ENCODE measurements at regions not wholly inside any gene's neighbourhood (a gene's known extent, or its start where the extent isn't known, plus 50 kb on each side); places are given as distances from the start of the nearest gene placed in this dataset.
A peak's percentile ranks its signal among the peaks of the same experiment; 100 is the strongest.

DNA sequence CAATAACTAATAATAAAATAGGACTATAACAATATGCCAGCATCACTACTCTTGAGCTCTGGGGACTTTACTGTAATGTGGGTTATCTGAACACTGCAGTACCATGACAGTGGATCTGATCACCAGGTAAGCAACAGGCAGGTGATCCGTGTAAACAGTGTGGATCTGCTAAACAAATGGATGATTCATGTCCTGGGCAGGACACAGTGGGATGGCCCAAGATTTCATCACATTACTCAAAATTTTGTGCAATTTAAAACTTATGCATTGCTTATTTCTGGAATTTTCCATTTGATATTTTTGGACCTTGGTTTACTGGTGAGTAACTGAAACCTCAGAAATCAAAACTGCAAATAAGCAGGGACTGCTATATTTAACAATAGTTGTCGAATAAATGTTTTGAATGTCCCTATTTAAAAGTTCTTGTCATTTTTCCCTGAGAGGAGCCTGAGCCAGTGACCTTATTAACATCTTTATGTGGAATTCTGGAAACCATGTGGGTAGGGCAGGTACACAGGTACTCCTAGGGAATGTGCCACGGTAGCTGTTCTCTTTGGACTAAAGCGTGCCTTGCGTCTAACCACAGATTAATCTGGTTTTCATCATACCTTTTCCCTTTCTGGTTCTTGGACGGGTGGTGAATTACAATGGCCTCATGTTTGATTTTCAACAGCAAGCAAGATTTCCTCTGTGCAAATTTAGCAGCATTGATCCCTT, 214.5 kb upstream of the SASH1 start:
- DNase-seq: no peak

DNA sequence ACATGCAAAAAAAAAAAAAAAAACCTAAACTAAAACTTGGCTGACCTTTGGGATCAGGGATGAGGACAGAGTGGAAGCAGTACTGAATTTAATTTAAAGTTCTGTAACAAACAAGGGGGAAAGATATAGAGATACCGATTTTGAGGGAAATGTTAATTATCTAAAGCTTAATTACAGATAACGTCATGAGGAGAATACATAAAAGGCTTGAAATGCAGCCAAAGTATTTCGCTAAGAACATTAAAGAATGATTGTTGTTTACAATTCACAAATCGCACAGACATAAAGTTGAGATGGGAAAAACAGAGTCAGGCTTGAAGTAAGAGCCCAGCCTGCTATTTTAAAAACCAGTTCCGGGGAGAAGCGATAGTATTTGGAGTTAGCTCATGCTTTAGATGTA, 208.0 kb upstream of the SASH1 start:
- no peak for DNase-seq

DNA sequence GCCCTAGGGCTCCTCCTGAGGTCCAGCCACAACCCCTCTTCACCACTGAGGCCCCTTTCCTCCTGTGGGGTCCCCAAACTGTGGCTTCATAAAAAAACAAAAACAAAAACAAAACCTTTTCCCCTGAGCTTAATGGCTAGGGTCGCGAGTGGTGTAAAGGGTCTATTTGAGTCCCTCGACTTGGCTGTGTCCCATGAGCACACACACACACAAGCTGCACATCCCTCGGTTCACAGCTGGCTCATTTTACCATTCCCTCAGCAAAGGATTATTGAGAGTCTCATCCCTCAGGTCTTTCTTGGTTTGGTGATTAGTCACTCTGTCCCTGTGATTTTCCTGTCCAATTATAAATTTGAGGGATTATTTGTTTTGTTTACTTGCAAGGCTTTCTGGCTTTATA, 206.1 kb upstream of the SASH1 start:
- DNase-seq: no peak

DNA sequence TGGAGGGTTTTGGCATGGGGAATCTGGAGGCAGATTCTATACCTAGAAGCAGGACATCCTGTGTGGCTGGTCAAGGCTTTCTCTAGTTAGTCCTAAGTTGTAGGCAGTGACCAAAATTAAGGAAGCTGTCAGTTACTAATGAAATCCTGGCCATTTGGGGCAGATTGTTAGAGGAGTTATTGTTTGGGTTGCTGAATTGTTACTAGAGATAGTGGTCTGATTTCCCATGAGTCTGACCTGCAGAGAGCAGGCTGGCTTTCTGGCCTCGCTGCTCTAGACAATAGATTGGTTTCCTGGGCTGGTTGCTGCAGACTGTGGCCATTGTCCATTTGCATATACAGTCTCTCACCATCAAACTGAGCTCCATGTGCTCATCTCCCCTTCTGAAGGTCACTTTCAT, 205.0 kb upstream of the SASH1 start:
- no peak for DNase-seq

DNA sequence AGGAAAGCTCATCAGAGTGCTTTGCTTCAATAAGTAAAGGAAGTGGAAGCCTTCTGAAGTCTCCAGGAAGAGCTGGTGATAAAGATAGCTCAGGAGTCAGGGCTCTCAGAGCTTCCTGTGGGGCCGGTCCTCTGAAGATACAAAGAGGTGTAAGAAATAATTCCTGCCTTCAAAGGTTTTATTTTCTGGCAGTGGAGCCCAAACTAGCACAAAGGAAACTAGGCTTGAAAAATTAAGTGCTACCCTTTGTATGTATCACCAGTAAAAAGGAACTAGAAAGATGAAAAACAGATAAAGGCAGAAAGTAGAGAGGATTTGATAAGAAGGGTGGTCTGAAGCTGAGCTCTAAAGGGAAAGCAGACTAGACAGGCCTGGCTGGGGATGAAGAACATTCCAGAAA, 204.1 kb upstream of the SASH1 start:
- no peak for DNase-seq

DNA sequence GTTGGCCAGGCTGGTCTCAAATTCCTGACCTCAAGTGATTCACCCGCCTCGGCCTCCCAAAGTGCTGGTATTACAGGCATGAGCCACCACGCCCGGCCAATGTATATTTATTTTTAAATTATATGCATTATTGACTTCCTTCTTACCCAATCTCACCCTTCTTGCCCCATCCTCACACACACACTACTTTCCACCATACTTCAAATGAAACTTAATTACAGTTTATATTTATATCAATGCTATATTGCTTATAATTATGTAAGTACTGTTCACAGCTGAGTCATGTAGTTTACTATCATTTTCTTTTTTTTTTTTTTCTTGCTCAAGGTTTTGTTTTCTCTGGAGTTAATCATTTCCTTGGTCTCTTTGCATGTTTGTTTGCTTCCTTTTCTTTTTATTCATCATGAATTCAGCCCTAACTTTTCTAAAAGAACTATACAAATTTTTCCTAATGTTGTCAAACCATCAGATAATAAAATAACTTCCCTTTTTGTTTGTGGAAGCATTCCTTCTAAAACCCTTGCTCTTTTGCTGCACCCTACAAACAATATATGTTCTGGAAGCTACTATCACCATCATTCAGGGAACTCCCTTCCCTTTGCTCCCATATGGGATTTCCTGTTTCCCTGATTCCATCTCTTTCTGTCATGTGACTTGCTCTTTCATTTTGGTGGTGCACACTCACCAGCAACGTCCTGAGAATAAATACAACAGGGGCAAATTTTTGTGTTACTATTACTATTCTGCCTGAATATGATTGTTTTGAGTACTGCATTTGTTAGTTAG, 201.7 kb upstream of the SASH1 start:
- no peak for DNase-seq

DNA sequence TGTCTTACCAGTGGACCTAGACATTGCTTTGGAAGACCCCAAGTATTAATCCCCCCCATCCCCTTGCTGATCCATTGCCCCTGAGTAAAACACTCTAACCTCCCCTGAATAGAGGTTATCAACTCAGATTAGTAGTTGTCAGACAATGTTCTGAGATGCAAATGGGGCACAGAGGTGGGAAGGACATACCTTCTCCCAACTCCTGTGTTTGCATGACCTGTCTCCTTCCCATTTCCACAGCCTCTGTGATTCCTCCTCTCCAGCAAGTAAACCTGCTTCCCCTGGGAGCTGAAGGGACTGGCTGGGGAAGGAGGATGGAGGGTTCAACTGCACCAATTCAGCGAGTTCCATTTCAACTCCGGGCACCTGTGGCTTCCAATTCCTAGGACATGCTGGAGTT, 199.8 kb upstream of the SASH1 start:
- DNase-seq: no peak

DNA sequence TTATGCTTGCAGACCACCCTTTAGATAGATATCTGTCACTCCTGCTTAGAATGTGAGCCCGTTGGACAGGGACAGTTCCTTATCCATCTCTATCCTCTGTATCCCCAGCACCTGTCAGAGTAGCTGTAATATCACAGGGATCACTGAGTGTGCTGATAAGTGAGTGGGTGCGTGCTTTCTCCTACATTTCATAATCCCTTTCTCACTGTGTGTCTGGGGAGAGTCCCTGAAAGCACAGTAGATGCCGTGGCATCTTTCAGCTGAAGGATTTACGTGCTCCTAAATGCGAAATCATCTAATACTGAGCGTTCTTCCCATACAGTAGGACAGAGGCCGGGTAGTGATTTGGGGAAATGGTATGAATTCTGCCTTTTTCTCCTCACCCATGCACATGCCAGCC, 198.9 kb upstream of the SASH1 start:
- no peak for DNase-seq

DNA sequence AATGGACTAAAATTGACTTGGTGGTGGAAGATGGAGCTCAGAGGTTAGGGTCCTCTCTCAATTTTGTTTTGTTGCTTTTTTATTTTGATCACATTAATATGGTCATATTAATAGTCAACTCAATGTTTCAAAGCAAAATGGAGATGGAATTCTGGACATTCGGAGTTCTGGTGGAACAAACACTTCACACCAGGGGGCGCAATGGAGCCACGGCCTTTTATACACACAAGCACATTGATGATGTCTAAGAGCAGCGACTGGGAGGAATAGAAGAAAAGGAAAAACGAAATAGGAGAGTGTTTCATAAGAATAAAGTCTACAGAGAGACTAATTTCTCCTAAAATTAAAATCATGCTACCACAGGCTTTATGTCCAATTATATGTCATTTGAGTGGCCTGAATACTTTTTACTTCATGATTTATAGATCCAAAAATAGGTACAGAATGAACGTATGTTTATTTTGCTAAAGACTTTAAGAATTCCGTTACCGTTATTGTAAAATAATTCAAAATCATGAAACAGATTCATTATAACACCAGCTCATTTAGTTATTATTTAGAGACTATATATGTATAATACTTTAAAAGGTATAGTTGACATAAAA, 197.6 kb upstream of the SASH1 start:
- DNase-seq: peak; percentile 68

DNA sequence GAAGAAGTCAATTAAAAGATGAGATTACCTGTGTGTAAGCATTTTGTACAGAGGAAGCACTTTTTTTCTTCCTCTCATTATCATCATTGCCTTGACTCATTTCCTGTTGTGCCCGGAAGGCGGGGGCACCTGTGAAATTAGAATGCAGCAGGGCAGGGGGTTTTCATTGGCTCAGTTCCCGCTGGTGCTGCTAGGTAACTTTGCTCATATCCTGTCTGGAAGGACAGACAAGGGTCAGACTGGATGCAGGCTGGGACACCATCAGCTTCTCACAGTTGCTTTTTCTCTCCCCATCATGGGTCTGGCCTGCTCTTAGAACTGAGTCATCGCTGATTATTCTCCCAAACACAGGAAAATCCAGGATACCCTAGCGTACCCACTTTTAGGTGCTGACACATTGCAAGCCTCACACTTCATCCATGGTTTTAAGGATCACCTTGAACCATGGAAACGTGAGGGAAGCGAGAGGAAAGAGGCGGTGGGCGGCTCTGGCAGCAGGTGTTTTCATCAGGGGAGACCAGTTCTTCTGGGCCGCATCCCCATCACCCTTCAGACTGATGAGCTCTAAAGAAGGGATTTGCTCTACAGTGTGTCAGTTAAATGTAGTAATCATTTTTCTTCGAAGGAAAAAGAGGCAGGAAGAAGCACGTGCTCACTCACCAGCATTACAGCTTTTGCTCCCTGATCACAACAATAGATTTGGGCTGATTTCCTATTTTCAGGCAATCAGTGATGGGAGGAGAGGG, 195.7 kb upstream of the SASH1 start:
- peak; percentile 60 for DNase-seq

DNA sequence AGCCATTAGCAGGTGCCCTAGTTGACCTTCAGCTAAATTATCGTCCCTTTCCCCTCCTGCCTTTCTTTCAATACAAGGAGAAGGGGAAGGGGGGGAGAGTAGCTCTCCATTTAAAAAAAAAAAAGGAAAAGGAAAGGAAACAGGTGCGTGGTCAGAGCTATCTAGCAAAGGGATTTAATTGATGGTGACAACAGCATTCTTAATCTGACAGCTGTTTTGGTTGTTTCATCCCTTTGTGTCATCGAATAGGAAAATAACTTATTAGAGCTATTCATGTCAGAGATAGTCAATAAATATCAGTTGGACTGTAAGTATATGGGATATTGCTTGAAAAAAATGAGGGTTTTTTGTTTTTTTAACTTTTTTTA, 195.2 kb upstream of the SASH1 start:
- DNase-seq: no peak

DNA sequence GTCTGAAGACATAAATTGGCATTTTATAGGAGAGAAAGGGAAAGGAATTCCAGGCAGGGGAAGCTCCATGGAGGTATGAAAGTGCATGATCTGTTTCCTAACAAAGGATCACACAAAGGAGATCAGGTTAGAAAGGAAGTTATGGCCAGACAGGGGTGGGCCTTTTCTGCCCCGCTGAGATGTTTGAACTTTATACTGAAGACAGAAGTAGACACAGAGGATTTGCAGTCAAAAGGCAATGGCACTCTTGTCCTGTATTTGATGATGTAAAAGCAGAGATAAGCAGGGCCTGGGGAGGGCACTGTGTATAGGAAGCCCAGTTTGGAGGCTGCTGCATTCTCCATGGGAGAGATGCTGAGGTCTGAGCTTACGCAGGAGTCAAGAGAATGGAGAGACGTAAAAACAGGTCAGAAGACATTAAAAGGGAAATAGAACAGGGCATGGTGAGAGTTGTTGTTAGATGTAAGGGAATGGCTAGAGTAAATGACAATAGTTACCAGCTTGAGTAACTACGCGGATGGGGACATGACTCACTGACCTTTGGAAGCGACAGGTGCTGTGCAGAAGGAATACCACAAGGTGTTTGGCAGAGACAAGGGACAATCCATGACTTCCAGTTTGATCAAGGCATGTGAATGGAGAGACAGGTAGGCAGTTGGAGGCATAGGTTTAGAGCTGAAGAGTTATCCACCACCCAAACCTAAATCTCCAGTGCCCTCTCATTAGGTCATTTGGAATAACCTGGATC, 190.6 kb upstream of the SASH1 start:
- no peak for DNase-seq

DNA sequence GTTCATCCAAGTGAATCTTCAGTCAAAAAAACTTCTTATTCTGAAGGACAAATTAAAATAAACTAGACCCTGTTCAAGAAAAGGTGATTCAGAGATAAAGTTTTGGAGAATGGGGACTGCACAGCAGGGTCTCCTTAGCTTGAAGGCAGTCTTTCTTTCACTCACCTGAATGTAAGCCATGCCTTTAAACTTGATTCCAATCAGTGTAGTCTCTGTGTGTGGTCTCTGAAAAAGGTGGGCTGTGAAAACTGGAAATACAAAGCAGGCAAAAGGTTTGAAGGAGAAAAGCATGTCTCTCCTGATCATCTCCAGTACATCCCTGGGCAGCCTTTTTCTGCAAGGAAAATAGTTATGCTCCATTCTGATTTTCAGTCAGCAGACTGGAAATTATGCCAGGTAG, 188.0 kb upstream of the SASH1 start:
- no peak for DNase-seq

DNA sequence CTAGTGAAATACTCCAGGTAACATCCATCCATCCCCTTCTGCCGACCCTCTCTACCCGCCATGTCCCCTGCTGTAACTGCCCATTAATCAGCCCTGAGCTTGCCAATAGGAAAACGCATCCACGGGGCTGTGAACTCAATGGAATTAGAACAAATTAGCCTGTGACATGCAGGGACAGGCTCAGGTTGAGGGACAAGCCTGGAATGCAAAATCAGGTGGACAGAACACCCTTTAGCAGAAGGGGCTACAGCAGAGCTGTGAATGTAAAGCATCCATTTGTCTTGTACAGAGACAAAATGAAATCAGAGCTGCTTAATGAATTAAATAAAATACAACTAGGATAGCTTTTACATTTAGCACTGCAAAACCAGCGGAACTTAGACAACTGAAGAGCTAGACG, 187.3 kb upstream of the SASH1 start:
- DNase-seq: no peak

DNA sequence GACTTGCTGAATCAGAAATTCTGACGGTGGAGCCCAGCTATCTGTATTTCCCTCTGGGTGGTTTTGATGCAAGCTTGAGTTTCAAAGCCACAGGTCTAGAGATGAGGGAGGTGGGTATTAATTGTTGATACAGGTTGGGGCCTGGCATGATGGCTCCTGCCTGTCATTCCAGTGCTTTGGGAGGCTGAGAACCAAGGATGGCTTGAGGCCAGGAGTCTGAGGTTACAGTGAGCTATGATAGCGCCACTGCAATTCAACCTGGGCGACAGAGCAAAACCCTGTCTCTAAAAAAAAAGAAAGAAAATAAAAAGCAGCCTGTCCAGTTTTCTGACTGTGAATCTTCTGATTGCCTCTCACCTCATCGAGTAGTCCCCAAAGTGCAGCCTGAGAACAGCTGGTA, 184.8 kb upstream of the SASH1 start:
- no peak for DNase-seq

DNA sequence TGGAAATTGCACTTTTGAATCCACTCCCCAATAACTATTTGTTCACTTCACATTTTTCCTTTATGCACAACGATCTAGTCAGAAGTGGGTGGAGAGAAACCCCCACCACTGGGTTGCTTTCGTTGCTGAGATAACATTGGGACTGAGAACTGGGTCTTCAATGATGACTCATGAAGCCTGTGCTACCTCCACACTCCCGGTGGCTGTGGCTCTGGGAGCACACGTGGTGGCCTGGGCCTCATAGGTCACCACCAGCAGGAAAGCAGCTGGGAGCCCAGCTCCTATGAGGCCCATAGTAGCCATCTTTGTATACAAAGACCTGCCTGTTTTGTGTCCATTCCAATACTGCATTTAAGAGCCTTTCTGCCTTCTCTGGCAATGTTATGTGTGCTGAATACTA, 178.0 kb upstream of the SASH1 start:
- DNase-seq: no peak

DNA sequence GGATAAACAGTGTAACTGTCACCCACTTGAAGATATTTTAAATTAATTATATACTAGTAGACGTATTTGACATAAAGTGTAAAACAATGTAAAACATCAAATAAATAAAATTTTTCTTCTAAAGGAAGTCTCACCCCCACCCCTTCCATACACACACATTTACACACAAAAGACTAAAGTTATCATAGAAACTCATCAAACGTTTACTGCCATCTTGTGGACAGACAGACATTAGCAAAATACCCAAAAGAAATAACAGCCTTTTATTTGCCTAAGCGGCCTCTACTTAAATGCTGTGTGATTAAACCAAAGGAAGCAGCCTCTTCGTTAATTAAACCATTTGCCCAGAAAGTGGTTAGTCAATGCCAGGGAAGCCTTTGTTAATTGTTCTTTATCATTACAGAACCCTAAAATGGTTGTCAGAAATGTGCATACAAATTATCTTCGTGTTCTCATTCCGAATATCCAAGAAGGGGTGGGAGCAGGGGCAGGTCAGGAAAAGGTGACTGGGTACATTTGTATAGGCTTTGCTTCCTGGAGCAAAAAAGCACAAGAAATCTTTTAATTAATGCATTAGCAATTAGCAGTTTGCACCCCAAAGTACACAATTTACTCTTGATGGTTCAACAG, 176.2 kb upstream of the SASH1 start:
- DNase-seq: no peak

DNA sequence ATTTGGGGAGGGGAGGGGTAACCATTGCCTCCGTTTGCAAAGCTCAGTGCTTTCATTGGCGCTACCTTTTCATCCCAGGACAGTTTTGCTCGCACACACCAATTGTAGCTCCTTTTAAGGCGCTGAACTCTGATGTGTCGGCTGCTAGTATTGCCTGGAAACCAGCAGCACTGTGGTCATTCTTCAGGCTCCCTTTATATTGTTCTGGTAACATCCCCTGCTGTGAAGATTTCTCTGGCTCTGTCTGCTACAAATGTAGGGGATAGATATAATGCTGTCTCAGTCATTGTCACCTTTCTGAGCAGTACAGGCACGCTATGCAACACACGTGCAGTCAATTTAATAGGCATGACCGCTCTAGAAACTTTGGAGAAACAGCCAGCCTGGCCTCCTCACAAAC, 172.9 kb upstream of the SASH1 start:
- DNase-seq: no peak

DNA sequence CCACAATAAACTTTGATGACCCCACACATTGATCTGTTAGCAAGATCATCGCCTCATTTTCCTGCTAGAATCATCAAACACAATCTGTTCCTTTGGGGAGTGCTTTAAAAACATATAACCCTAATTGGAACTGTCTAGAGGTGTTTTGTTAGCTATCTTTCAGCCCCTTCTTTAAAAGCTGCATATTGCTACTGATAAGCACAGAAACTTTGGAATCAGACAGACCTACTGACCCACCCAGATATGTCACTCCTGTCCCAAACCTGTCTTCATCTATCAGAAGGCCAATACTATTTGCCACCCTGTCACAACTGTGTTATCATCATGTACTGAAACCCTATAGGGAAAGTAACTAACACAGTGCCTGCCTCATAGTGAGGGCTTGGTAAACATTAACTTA, 172.4 kb upstream of the SASH1 start:
- DNase-seq: no peak

DNA sequence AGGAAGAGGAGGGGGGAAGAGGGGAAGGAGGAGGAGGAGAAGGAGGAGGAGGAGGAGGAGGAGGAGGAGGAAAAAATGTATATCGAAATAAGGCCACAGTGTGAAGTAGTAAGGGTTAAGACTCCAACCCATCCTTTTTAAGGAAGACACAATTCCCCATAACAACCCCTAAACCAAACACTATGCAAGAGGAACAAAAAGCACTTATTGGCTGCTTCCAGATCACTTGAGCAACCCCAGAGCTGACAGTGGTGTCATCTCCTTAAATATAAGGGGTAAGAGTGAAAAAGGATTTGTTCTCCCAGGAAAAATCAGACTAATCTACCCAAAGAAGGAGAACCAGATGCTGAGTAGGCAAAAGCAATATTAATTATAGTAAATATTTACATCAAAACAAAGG, 169.1 kb upstream of the SASH1 start:
- DNase-seq: no peak

DNA sequence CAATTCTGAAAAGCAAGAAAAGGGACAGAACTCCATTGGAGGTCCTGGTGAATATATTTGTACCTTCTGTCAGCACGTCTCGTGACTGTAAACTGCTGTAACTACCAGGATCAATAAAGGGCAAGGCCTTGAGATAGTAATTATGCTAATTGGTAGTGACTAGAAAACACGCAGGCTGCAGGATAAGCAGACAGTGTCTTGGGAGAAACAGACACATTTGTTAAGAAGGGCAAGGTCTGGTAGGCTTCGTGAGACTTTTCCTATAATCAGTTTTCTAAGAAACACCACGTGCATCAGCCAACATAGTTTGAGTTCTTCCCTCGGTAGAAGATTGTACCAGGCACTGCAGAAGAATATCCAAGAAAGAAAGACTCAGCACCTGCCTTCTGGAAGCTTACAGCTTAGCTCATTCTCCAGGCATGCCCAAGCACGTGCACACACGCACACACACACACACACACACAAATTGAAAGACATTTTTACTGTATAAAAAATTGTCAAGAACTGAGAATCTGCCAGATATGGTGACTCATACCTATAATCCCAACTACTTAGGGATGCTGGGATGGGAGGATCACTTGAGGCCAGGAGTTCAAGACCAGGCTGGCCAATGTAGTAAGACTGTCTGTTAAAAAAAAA, 167.0 kb upstream of the SASH1 start:
- no peak for DNase-seq
